K562 (cell line): ENCODE measurements at regions not wholly inside any gene's neighbourhood (a gene's known extent, or its start where the extent isn't known, plus 50 kb on each side); places are given as distances from the start of the nearest gene placed in this dataset.
A peak's percentile ranks its signal among the peaks of the same experiment; 100 is the strongest.

ENCODE experiments used
- ATF6 ChIP-seq: sonication (generic); formaldehyde crosslinking; IDR thresholded peaks from 2 replicates; pipeline ENCODE4 v1.4.0; 2020; ENCODE audit warnings: mild to moderate bottlenecking, missing genetic modification reagents
- GATA2 ChIP-seq: sonication (generic); formaldehyde crosslinking; IDR thresholded peaks from 2 replicates; pipeline ENCODE4 v1.4.0; 2020; ENCODE audit warnings: mild to moderate bottlenecking, missing genetic modification reagents
- GTF2E2 ChIP-seq: fragments of 200-800 bp; sonication (Bioruptor generic); IDR thresholded peaks from 2 replicates; pipeline ENCODE4 v1.6.1; 2016; ENCODE audit warnings: missing genetic modification characterization, missing compliant biosample characterization
- MCM3 ChIP-seq: fragments of 450-650 bp; IDR thresholded peaks from 2 replicates; pipeline ENCODE4 v1.6.1; 2016
- MTA3 ChIP-seq: fragments of 450-650 bp; formaldehyde crosslinking; IDR thresholded peaks from 2 replicates; pipeline ENCODE4 v1.6.1; 2017; ENCODE audit warnings: mild to moderate bottlenecking, borderline replicate concordance
- PHF20 ChIP-seq: fragments of 450-650 bp; IDR thresholded peaks from 2 replicates; pipeline ENCODE4 v1.6.1; 2018; ENCODE audit not compliant: partially characterized antibody
- POLR2AphosphoS5 ChIP-seq: IDR thresholded peaks from 2 replicates; pipeline ENCODE4 v1.6.1; 2011; ENCODE audit warnings: mild to moderate bottlenecking, low read depth, low read length, moderate library complexity; ENCODE audit not compliant: control insufficient read depth, insufficient read depth
- PTTG1 ChIP-seq: fragments of 450-650 bp; IDR thresholded peaks from 2 replicates; pipeline ENCODE4 v1.6.1; 2016; ENCODE audit warnings: low read depth, mild to moderate bottlenecking, missing genetic modification characterization, missing compliant biosample characterization
- RNF2 ChIP-seq: sonication (generic); IDR thresholded peaks from 2 replicates; pipeline ENCODE4 v1.6.1; 2016
- SMC3 ChIP-seq: conservative IDR thresholded peaks from 2 replicates; pipeline ENCODE4 v1.6.1; 2011; ENCODE audit warnings: low read depth, low read length, improper control_type of control experiment; ENCODE audit not compliant: insufficient read depth
- SRSF1 ChIP-seq: fragments of 200-400 bp; formaldehyde crosslinking; IDR thresholded peaks from 2 replicates; pipeline ENCODE4 v1.6.1; 2017; ENCODE audit warnings: mild to moderate bottlenecking, low read depth, low read length, moderate library complexity
- TGIF2 ChIP-seq: sonication (generic); formaldehyde crosslinking; IDR thresholded peaks from 2 replicates; pipeline ENCODE4 v1.8.1; 2022; ENCODE audit warnings: mild to moderate bottlenecking, missing genetic modification reagents, moderate library complexity
- ZKSCAN1 ChIP-seq: fragments of 150-350 bp; IDR thresholded peaks from 2 replicates; pipeline ENCODE4 v1.6.1; 2016; ENCODE audit warnings: low read depth, low read length
- ZNF699 ChIP-seq: fragments of 250-450 bp; sonication (Bioruptor Pico); IDR thresholded peaks from 2 replicates; pipeline ENCODE4 v1.8.0; 2021; ENCODE audit warnings: mild to moderate bottlenecking, moderate library complexity; ENCODE audit not compliant: insufficient replicate concordance
- TF ChIP-seq, protein P1 (sequence below): fragments of 250-450 bp; sonication (Bioruptor Pico); IDR thresholded peaks from 2 replicates; pipeline ENCODE4 v1.4.0; 2020
- TF ChIP-seq, protein P2 (sequence below): sonication (generic); formaldehyde crosslinking; IDR thresholded peaks from 2 replicates; pipeline ENCODE4 v1.8.0; 2022; ENCODE audit warnings: missing genetic modification reagents, mild to moderate bottlenecking, moderate library complexity, borderline replicate concordance
- TF ChIP-seq, protein P3 (sequence below): fragments of 450-650 bp; IDR thresholded peaks from 2 replicates; pipeline ENCODE4 v1.6.1; 2016; ENCODE audit warnings: low read depth, mild to moderate bottlenecking, moderate library complexity

GRCh38 chr15:58357529-58358476 is 74.0 kb upstream of the LIPC start (continued):
- TF ChIP-seq, protein P1, sequence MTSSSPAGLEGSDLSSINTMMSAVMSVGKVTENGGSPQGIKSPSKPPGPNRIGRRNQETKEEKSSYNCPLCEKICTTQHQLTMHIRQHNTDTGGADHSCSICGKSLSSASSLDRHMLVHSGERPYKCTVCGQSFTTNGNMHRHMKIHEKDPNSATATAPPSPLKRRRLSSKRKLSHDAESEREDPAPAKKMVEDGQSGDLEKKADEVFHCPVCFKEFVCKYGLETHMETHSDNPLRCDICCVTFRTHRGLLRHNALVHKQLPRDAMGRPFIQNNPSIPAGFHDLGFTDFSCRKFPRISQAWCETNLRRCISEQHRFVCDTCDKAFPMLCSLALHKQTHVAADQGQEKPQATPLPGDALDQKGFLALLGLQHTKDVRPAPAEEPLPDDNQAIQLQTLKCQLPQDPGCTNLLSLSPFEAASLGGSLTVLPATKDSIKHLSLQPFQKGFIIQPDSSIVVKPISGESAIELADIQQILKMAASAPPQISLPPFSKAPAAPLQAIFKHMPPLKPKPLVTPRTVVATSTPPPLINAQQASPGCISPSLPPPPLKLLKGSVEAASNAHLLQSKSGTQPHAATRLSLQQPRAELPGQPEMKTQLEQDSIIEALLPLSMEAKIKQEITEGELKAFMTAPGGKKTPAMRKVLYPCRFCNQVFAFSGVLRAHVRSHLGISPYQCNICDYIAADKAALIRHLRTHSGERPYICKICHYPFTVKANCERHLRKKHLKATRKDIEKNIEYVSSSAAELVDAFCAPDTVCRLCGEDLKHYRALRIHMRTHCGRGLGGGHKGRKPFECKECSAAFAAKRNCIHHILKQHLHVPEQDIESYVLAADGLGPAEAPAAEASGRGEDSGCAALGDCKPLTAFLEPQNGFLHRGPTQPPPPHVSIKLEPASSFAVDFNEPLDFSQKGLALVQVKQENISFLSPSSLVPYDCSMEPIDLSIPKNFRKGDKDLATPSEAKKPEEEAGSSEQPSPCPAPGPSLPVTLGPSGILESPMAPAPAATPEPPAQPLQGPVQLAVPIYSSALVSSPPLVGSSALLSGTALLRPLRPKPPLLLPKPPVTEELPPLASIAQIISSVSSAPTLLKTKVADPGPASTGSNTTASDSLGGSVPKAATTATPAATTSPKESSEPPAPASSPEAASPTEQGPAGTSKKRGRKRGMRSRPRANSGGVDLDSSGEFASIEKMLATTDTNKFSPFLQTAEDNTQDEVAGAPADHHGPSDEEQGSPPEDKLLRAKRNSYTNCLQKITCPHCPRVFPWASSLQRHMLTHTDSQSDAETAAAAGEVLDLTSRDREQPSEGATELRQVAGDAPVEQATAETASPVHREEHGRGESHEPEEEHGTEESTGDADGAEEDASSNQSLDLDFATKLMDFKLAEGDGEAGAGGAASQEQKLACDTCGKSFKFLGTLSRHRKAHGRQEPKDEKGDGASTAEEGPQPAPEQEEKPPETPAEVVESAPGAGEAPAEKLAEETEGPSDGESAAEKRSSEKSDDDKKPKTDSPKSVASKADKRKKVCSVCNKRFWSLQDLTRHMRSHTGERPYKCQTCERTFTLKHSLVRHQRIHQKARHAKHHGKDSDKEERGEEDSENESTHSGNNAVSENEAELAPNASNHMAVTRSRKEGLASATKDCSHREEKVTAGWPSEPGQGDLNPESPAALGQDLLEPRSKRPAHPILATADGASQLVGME (CRISPR knock-in tag), result no peak
- TF ChIP-seq PTTG1 (no peak), MTA3 (peak; percentile 47; the same call in 1 of the 2 replicates), TGIF2 (CRISPR knock-in tag) (no peak), GTF2E2 (tag) (0 out of 2 replicates have a peak, but pooled peaks have one; percentile 31), SRSF1 (no peak), MCM3 (no peak), SMC3 (no peak), ATF6 (no peak), POLR2AphosphoS5 (no peak), RNF2 (no peak), ZKSCAN1 (no peak), ZNF699 (CRISPR knock-in tag) (no peak), PHF20 (no peak), GATA2 (no peak)
- TF ChIP-seq, protein P2, sequence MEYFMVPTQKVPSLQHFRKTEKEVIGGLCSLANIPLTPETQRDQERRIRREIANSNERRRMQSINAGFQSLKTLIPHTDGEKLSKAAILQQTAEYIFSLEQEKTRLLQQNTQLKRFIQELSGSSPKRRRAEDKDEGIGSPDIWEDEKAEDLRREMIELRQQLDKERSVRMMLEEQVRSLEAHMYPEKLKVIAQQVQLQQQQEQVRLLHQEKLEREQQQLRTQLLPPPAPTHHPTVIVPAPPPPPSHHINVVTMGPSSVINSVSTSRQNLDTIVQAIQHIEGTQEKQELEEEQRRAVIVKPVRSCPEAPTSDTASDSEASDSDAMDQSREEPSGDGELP (CRISPR knock-in tag), result peak; percentile 10; the same call in 1 of the 2 replicates
- TF ChIP-seq, protein P3, sequence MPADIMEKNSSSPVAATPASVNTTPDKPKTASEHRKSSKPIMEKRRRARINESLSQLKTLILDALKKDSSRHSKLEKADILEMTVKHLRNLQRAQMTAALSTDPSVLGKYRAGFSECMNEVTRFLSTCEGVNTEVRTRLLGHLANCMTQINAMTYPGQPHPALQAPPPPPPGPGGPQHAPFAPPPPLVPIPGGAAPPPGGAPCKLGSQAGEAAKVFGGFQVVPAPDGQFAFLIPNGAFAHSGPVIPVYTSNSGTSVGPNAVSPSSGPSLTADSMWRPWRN, result no peak
